ENCODE measurements at regions not wholly inside any gene's neighbourhood (a gene's known extent, or its start where the extent isn't known, plus 50 kb on each side); places are given as distances from the start of the nearest gene placed in this dataset.
"Not testable (repeated sequence)": the region's sequence is repeated elsewhere in the genome, so short reads cannot be mapped to it uniquely, and the experiment has no call there.

- no peaks in the 10 kb centered on the region for H3K36me3 Mint-ChIP-seq (ENCODE audit: low read depth)
- intact Hi-C loops (cut with micrococcal nuclease) = no loop called here
- no peaks in the 10 kb centered on the region for H3K9me3 Mint-ChIP-seq
- no peak overlapping the region for H3K27ac Mint-ChIP-seq
- H3K27me3 Mint-ChIP-seq = no peaks in the 10 kb centered on the region
- H3K4me1 Mint-ChIP-seq = no peaks in the 10 kb centered on the region
- DNase-seq = no peak
- no peak overlapping the region for H3K4me3 Mint-ChIP-seq
These were observed 562.3 kb upstream of the C9orf72 start for GRCh38 chr9:28135549-28135948.

- Mint-ChIP-seq H3K36me3 (ENCODE audit: low read depth) (no peaks in the 10 kb centered on the region), H3K4me1 (no peaks in the 10 kb centered on the region), H3K27ac (no peak overlapping the region), H3K9me3 (no peaks in the 10 kb centered on the region), H3K27me3 (no peaks in the 10 kb centered on the region), H3K4me3 (no peak overlapping the region)
- DNase-seq = no peak
- intact Hi-C loops (cut with micrococcal nuclease) = no loop called here
These were observed 562.8 kb upstream of the C9orf72 start for GRCh38 chr9:28136113-28136512.

GRCh38 chr9:28147430-28147829 lies 574.1 kb upstream of the C9orf72 start:
- H3K4me3 Mint-ChIP-seq; H3K27me3 Mint-ChIP-seq; intact Hi-C loops (cut with micrococcal nuclease); H3K36me3 Mint-ChIP-seq (ENCODE audit: low read depth); DNase-seq; H3K27ac Mint-ChIP-seq; H3K9me3 Mint-ChIP-seq; H3K4me1 Mint-ChIP-seq: not testable (repeated sequence)

GRCh38 chr9:28147923-28148597 lies 574.8 kb upstream of the C9orf72 start:
- H3K27me3 Mint-ChIP-seq; H3K9me3 Mint-ChIP-seq; H3K36me3 Mint-ChIP-seq (ENCODE audit: low read depth); H3K27ac Mint-ChIP-seq; H3K4me1 Mint-ChIP-seq; H3K4me3 Mint-ChIP-seq; intact Hi-C loops (cut with micrococcal nuclease); DNase-seq: not testable (repeated sequence)

GRCh38 chr9:28149361-28150050 lies 576.2 kb upstream of the C9orf72 start:
- H3K9me3 Mint-ChIP-seq; DNase-seq; H3K27me3 Mint-ChIP-seq; H3K27ac Mint-ChIP-seq; intact Hi-C loops (cut with micrococcal nuclease); H3K36me3 Mint-ChIP-seq (ENCODE audit: low read depth); H3K4me1 Mint-ChIP-seq; H3K4me3 Mint-ChIP-seq: not testable (repeated sequence)

- Mint-ChIP-seq H3K27me3 (no peaks in the 10 kb centered on the region), H3K27ac (no peak overlapping the region), H3K4me3 (no peak overlapping the region), H3K36me3 (ENCODE audit: low read depth) (no peaks in the 10 kb centered on the region), H3K9me3 (no peaks in the 10 kb centered on the region), H3K4me1 (no peaks in the 10 kb centered on the region)
- no peak for DNase-seq
- intact Hi-C loops (cut with micrococcal nuclease) = no loop called here
These were observed 581.8 kb upstream of the C9orf72 start for GRCh38 chr9:28155067-28155466.

GRCh38 chr9:28155671-28156070 lies 582.4 kb upstream of the C9orf72 start:
- no peaks in the 10 kb centered on the region for H3K27me3 Mint-ChIP-seq

GRCh38 chr9:28158451-28158850 lies 585.2 kb upstream of the C9orf72 start:
- Mint-ChIP-seq H3K4me3 (no peak overlapping the region), H3K4me1 (no peaks in the 10 kb centered on the region), H3K9me3 (no peaks in the 10 kb centered on the region), H3K36me3 (ENCODE audit: low read depth) (no peaks in the 10 kb centered on the region), H3K27me3 (no peaks in the 10 kb centered on the region), H3K27ac (no peak overlapping the region)
- intact Hi-C loops (cut with micrococcal nuclease) = no loop called here
- DNase-seq = no peak

More at GRCh38 chr9:28155671-28156070, 582.4 kb upstream of the C9orf72 start:
- Mint-ChIP-seq H3K36me3 (ENCODE audit: low read depth) (no peaks in the 10 kb centered on the region), H3K9me3 (no peaks in the 10 kb centered on the region), H3K4me3 (no peak overlapping the region), H3K27ac (no peak overlapping the region), H3K4me1 (no peaks in the 10 kb centered on the region)
- intact Hi-C loops (cut with micrococcal nuclease) = no loop called here
- no peak for DNase-seq

- H3K27ac Mint-ChIP-seq = no peak overlapping the region
- intact Hi-C loops (cut with micrococcal nuclease) = no loop called here
These were observed 590.3 kb upstream of the C9orf72 start for GRCh38 chr9:28163619-28164018.

GRCh38 chr9:28166179-28166578 lies 592.9 kb upstream of the C9orf72 start:
- Mint-ChIP-seq H3K27ac (no peak overlapping the region), H3K36me3 (ENCODE audit: low read depth) (no peaks in the 10 kb centered on the region), H3K27me3 (no peaks in the 10 kb centered on the region), H3K4me1 (no peaks in the 10 kb centered on the region), H3K4me3 (no peak overlapping the region), H3K9me3 (peaks cover 3% of the 10 kb centered on the region)
- no peak for DNase-seq
- intact Hi-C loops (cut with micrococcal nuclease) = no loop called here

More at GRCh38 chr9:28163619-28164018, 590.3 kb upstream of the C9orf72 start:
- no peak for DNase-seq
- Mint-ChIP-seq H3K9me3 (peaks cover 3% of the 10 kb centered on the region), H3K4me1 (no peaks in the 10 kb centered on the region), H3K4me3 (no peak overlapping the region), H3K27me3 (no peaks in the 10 kb centered on the region), H3K36me3 (ENCODE audit: low read depth) (no peaks in the 10 kb centered on the region)

GRCh38 chr9:28177142-28177541 lies 603.9 kb upstream of the C9orf72 start:
- intact Hi-C loops (cut with micrococcal nuclease) = no loop called here
- Mint-ChIP-seq H3K36me3 (ENCODE audit: low read depth) (no peaks in the 10 kb centered on the region), H3K9me3 (no peaks in the 10 kb centered on the region), H3K27ac (no peak overlapping the region), H3K27me3 (no peaks in the 10 kb centered on the region), H3K4me1 (no peaks in the 10 kb centered on the region), H3K4me3 (no peak overlapping the region)
- no peak for DNase-seq

- no peak for DNase-seq
- H3K36me3 Mint-ChIP-seq (ENCODE audit: low read depth) = no peaks in the 10 kb centered on the region
- no peak overlapping the region for H3K4me3 Mint-ChIP-seq
These were observed 604.6 kb upstream of the C9orf72 start for GRCh38 chr9:28177925-28178324.

GRCh38 chr9:28179893-28180292 lies 606.6 kb upstream of the C9orf72 start:
- no peak overlapping the region for H3K27ac Mint-ChIP-seq
- no peaks in the 10 kb centered on the region for H3K36me3 Mint-ChIP-seq (ENCODE audit: low read depth)
- no peaks in the 10 kb centered on the region for H3K27me3 Mint-ChIP-seq
- no peak for DNase-seq
- H3K4me1 Mint-ChIP-seq = no peaks in the 10 kb centered on the region
- H3K4me3 Mint-ChIP-seq = no peak overlapping the region
- intact Hi-C loops (cut with micrococcal nuclease) = no loop called here
- no peaks in the 10 kb centered on the region for H3K9me3 Mint-ChIP-seq

More at GRCh38 chr9:28177925-28178324, 604.6 kb upstream of the C9orf72 start:
- Mint-ChIP-seq H3K9me3 (no peaks in the 10 kb centered on the region), H3K27me3 (no peaks in the 10 kb centered on the region), H3K27ac (no peak overlapping the region), H3K4me1 (no peaks in the 10 kb centered on the region)
- intact Hi-C loops (cut with micrococcal nuclease) = no loop called here

- DNase-seq = no peak
- intact Hi-C loops (cut with micrococcal nuclease) = no loop called here
- no peak overlapping the region for H3K4me3 Mint-ChIP-seq
- no peaks in the 10 kb centered on the region for H3K27me3 Mint-ChIP-seq
- H3K9me3 Mint-ChIP-seq = peaks cover 17% of the 10 kb centered on the region
- H3K4me1 Mint-ChIP-seq = no peaks in the 10 kb centered on the region
- H3K36me3 Mint-ChIP-seq (ENCODE audit: low read depth) = no peaks in the 10 kb centered on the region
- H3K27ac Mint-ChIP-seq = no peak overlapping the region
These were observed 617.7 kb upstream of the C9orf72 start for GRCh38 chr9:28190981-28191380.

- intact Hi-C loops (cut with micrococcal nuclease) = no loop called here
- DNase-seq = no peak
- Mint-ChIP-seq H3K27me3 (no peaks in the 10 kb centered on the region), H3K36me3 (ENCODE audit: low read depth) (no peaks in the 10 kb centered on the region), H3K27ac (no peak overlapping the region), H3K4me3 (no peak overlapping the region), H3K4me1 (no peaks in the 10 kb centered on the region), H3K9me3 (no peaks in the 10 kb centered on the region)
These were observed 624.4 kb upstream of the C9orf72 start for GRCh38 chr9:28197653-28198052.
